Mucosa of descending colon (tissue), 3 donors: ENCODE measurements at regions not wholly inside any gene's neighbourhood (a gene's known extent, or its start where the extent isn't known, plus 50 kb on each side); places are given as distances from the start of the nearest gene placed in this dataset.

Source experiments
- ATAC-seq: fragments of 200-7000 bp; cut with Tn5 transposase; one replicate; pipeline ENCODE4 v1.9.1; 2020; ENCODE audit warnings: mild to moderate bottlenecking, moderate library complexity
- DNase-seq, 3 donors: peaks; one replicate each; pipeline ENCODE4 v3.0.0-alpha.2; 2020
- H3K36me3 ChIP-seq: fragments of 200-600 bp; one replicate; pipeline ENCODE4 v1.8.0; 2021; ENCODE audit warnings: low read depth, mild to moderate bottlenecking
- H3K4me1 ChIP-seq: fragments of 200-600 bp; one replicate; pipeline ENCODE4 v1.8.0; 2021; ENCODE audit warnings: low read depth, mild to moderate bottlenecking
- H3K4me3 ChIP-seq: fragments of 200-600 bp; one replicate; pipeline ENCODE4 v1.8.0; 2021; ENCODE audit warnings: mild to moderate bottlenecking
- H3K9me3 ChIP-seq: fragments of 200-600 bp; one replicate; pipeline ENCODE4 v1.8.0; 2021; ENCODE audit warnings: mild to moderate bottlenecking
- intact Hi-C, 2 donors: fragments of 100-400 bp; cut with DNase I in 1 of 2; cut with micrococcal nuclease in 1 of 2; formaldehyde crosslinking; loops; one replicate each; pipeline versions ENCODE4 v1.11.0 to v1.11.1; 2022; cut with DNase I, micrococcal nuclease
- TF ChIP-seq, protein P1 (sequence below): fragments of 200-600 bp; IDR thresholded peaks from one replicate; pipeline ENCODE4 v1.8.0; 2022; ENCODE audit warnings: antibody characterized with exemption, mild to moderate bottlenecking
- donor health status: DM: no; HTN: no; CAD: no; lungs with moderate emphysema.
- donor health status: DM: no; HTN: no; CAD: no.
- donor health status: DM: no; HTN: yes; CAD: no.

DNA sequence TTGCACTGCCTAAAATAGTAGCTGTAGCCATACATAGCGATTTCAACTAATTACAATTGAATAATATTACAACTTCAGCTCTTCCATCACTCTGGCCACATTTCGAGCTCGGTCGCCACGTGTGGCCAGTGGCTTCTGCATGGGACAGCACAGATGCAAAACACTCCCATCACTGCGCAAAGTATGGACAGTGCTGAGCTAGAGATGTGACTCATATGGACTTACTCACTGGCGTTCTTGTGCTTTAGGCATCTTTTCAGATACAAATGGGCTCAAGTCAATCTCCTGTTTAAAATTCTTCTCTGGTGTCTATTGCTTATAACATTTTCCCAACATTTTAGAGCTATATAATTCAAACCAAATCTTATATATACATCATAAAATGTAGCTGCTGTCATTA, 222.7 kb downstream of the ELAVL2 start:
- no peaks in the 10 kb centered on the region for H3K36me3 ChIP-seq
- intact Hi-C loops: no loop called here
- no peak for ATAC-seq

DNA sequence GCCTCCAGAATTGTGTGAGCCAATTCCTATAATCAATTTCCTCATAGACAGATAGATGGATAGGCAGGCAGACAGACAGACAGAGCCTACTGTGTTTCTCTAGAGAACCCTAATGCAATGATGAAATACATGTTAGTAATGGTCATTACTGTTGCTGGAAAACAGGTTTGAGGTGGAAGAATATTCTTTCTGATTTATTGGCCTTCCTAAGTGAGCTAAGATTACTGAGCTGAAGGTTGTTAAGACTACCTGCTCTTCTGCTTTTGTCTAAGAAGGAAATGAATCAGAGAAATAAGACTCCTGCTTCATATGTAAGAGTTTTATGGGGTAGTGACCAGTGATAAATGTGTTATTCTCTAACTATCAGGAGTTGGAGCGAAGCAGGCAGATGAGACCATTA, 219.9 kb downstream of the ELAVL2 start:
- Histone ChIP-seq H3K9me3 (no peaks in the 10 kb centered on the region), H3K36me3 (no peaks in the 10 kb centered on the region), H3K4me1 (no peaks in the 10 kb centered on the region), H3K4me3 (no peak overlapping the region)
- intact Hi-C loops: no loop called here
- no peak for ATAC-seq
- DNase-seq: no peak
- TF ChIP-seq, protein P1, sequence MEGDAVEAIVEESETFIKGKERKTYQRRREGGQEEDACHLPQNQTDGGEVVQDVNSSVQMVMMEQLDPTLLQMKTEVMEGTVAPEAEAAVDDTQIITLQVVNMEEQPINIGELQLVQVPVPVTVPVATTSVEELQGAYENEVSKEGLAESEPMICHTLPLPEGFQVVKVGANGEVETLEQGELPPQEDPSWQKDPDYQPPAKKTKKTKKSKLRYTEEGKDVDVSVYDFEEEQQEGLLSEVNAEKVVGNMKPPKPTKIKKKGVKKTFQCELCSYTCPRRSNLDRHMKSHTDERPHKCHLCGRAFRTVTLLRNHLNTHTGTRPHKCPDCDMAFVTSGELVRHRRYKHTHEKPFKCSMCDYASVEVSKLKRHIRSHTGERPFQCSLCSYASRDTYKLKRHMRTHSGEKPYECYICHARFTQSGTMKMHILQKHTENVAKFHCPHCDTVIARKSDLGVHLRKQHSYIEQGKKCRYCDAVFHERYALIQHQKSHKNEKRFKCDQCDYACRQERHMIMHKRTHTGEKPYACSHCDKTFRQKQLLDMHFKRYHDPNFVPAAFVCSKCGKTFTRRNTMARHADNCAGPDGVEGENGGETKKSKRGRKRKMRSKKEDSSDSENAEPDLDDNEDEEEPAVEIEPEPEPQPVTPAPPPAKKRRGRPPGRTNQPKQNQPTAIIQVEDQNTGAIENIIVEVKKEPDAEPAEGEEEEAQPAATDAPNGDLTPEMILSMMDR: no peak

More for the DNA sequence above, 222.7 kb downstream of the ELAVL2 start:
- no peaks in the 10 kb centered on the region for H3K4me1 ChIP-seq
- H3K9me3 ChIP-seq: no peaks in the 10 kb centered on the region
- TF ChIP-seq, protein P1: no peak
- no peak overlapping the region for H3K4me3 ChIP-seq
- DNase-seq: no peak

DNA sequence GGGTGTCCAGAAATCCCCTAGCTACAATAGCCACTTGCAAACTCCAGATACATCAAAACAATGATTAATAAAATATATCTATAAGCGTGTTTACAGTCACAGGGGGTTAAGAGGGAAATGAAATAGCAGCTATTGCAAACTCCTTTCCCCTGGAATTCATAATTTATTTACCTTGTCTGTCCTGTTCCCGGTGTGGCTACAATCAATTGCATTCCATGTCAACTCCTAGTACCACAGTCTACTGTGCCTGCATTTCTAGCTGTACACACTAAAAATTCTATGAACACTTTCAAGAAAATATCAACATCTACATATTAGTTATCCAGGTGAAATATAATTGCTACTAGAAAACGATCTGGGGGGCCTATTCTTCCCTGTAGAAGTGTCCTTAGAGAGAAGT, 217.6 kb downstream of the ELAVL2 start:
- H3K36me3 ChIP-seq: no peaks in the 10 kb centered on the region
- ATAC-seq (no peak), DNase-seq (no peak)
- intact Hi-C loops: no loop called here
- no peaks in the 10 kb centered on the region for H3K9me3 ChIP-seq
- H3K4me3 ChIP-seq: no peak overlapping the region
- TF ChIP-seq, protein P1: no peak
- no peaks in the 10 kb centered on the region for H3K4me1 ChIP-seq

DNA sequence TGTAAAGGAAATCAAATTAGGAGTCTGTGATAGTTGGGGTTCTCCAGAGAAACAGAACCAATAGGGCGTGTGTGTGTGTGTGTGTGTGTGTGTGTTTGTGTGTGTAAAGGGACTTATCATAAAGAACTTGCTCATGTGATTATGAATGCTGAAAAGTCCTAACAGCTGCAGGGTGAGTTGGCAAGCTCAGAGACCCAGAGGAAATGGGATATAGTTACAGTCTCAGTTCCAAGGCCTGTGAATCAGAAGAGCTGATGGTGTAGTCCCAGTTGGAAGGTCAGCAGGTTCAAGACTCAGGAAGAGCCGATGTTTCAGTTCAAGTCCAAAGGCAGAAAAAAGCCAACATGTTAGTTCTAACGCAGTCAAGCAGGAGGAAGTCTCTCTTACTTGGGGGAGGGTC, 214.2 kb downstream of the ELAVL2 start:
- TF ChIP-seq, protein P1: no peak
- no peaks in the 10 kb centered on the region for H3K4me1 ChIP-seq
- ATAC-seq (no peak), DNase-seq (no peak)
- H3K9me3 ChIP-seq: no peaks in the 10 kb centered on the region
- intact Hi-C loops: no loop called here
- no peak overlapping the region for H3K4me3 ChIP-seq
- no peaks in the 10 kb centered on the region for H3K36me3 ChIP-seq

DNA sequence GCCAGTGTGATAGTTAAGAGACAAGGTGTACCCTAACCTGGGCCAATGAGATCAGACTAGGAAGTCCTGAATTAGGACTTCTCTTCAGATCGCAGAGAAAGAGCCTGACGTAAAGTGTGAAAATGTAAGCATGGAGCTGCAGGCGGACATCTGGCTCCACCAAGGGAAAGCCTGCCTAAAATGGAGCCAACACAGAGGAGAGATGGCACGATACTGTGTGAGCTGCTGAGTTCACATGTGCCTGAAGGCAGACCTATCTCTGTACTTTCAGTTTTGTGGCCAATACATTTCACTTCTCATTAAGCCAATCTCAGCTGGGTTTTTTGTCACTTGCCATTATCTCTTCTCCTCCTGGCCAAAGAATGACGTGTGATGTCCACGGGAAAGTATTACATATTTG, 210.5 kb downstream of the ELAVL2 start:
- Histone ChIP-seq H3K4me3 (no peak overlapping the region), H3K4me1 (no peaks in the 10 kb centered on the region), H3K36me3 (no peaks in the 10 kb centered on the region), H3K9me3 (no peaks in the 10 kb centered on the region)
- no peak for DNase-seq
- TF ChIP-seq, protein P1: no peak
- ATAC-seq: no peak
- intact Hi-C loops: no loop called here

DNA sequence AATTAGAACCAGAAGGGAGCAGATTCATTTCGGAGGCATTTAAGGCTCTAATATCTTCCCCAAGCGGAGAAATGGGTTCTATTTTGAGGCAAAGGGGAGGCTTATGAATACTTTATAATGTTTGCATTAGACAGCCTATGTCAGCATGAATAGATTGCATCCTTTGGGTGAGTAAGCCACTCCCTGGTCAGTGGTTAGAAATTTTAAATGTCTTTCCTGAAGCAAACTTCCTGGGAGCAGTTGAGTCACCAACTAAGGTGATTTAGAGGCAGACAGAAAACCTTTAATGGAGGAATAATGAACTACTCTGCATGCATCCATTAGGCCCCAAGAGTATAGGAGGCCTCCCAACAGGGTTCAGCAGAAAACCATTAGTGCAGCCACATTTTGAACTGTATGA, 204.9 kb downstream of the ELAVL2 start:
- no peak overlapping the region for H3K4me3 ChIP-seq
- TF ChIP-seq, protein P1: no peak
- DNase-seq (no peak), ATAC-seq (no peak)
- no peaks in the 10 kb centered on the region for H3K36me3 ChIP-seq
- no peaks in the 10 kb centered on the region for H3K9me3 ChIP-seq
- intact Hi-C loops: no loop called here
- no peaks in the 10 kb centered on the region for H3K4me1 ChIP-seq
